NCI-H1417 (cell line): ENCODE measurements at regions not wholly inside any gene's neighbourhood (a gene's known extent, or its start where the extent isn't known, plus 50 kb on each side); places are given as distances from the start of the nearest gene placed in this dataset.

ENCODE experiments used
- DNase-seq, 3 experiments: peaks; one replicate each; lab custom pipeline; 2025; lab: John Stamatoyannopoulos, UW

- DNase-seq: no peak
Observed at GRCh38 chr3:130260918-130261317, 84.6 kb upstream of the COL6A5 start.

- DNase-seq: no peak
Observed at GRCh38 chr3:130263708-130264107, 81.8 kb upstream of the COL6A5 start.

- DNase-seq: no peak
Observed at GRCh38 chr3:130266817-130267216, 78.7 kb upstream of the COL6A5 start.

GRCh38 chr3:130276203-130276803, 69.2 kb upstream of the COL6A5 start:
- peak; percentile 18 to 72 (median 69) for DNase-seq

- no peak for DNase-seq
Observed at GRCh38 chr3:130288670-130289069, 56.8 kb upstream of the COL6A5 start.

GRCh38 chr3:130291148-130291547, 54.3 kb upstream of the COL6A5 start:
- no peak for DNase-seq

GRCh38 chr3:130293247-130293646, 52.2 kb upstream of the COL6A5 start:
- no peak for DNase-seq
